GM12891 (cell line): ENCODE measurements at regions not wholly inside any gene's neighbourhood (a gene's known extent, or its start where the extent isn't known, plus 50 kb on each side); places are given as distances from the start of the nearest gene placed in this dataset.

Experiments
- PAX5 ChIP-seq: IDR thresholded peaks from 2 replicates; pipeline ENCODE4 v1.6.1; 2011; ENCODE audit warnings: low read length, moderate library complexity, mild to moderate bottlenecking; ENCODE audit not compliant: insufficient read depth, severe bottlenecking
- POLR2A ChIP-seq: IDR thresholded peaks from 2 replicates; pipeline ENCODE4 v1.6.1; 2011; ENCODE audit warnings: low read depth, low read length, control low read depth
- TAF1 ChIP-seq: IDR thresholded peaks from 2 replicates; pipeline ENCODE4 v1.6.1; 2011; ENCODE audit warnings: low read depth, low read length, control low read depth

DNA sequence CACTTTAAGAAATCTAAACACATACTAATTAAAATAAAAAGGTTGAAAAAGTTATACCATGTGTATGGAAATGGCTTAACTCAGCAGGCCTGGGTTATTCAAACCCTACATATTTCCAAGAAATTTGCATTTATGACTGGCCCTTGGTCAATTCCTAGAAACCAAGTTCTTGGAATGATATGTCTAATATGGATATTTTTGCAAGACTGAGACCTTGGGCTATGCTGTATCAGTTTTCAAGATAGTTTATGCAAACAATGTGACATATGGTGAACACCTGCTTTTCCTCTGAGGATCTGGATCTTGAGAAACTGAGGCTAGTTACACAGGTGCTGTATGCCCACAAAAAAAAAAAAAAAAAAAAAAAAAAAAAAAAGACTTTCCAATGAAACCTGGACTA is 536.9 kb upstream of the HS3ST5 start:
- no peak for TF ChIP-seq POLR2A
- TF ChIP-seq PAX5 = no peak
- TF ChIP-seq TAF1 = no peak
